ENCODE measurements at regions not wholly inside any gene's neighbourhood (a gene's known extent, or its start where the extent isn't known, plus 50 kb on each side); places are given as distances from the start of the nearest gene placed in this dataset.

- FAIRE-seq = no peak
Observed at GRCh38 chr9:81480828-81481604, 208.3 kb downstream of the TLE1 start.

- FAIRE-seq = no peak
Observed at GRCh38 chr9:81479573-81479972, 209.8 kb downstream of the TLE1 start.

- no peak for FAIRE-seq
Observed at GRCh38 chr9:81477669-81478068, 211.7 kb downstream of the TLE1 start.

GRCh38 chr9:81476813-81477490 lies 212.4 kb downstream of the TLE1 start:
- no peak for FAIRE-seq

- FAIRE-seq = no peak
Observed at GRCh38 chr9:81474792-81475191, 214.6 kb downstream of the TLE1 start.

GRCh38 chr9:81474125-81474524 lies 215.2 kb downstream of the TLE1 start:
- FAIRE-seq = no peak

- FAIRE-seq = no peak
Observed at GRCh38 chr9:81473708-81474107, 215.6 kb downstream of the TLE1 start.

GRCh38 chr9:81473206-81473605 lies 216.1 kb downstream of the TLE1 start:
- FAIRE-seq = no peak

- FAIRE-seq = no peak
Observed at GRCh38 chr9:81472701-81473100, 216.6 kb downstream of the TLE1 start.

- no peak for FAIRE-seq
Observed at GRCh38 chr9:81470864-81471263, 218.5 kb downstream of the TLE1 start.

- FAIRE-seq = no peak
Observed at GRCh38 chr9:81468084-81468595, 221.2 kb downstream of the TLE1 start.

GRCh38 chr9:81466981-81467380 lies 222.4 kb downstream of the TLE1 start:
- FAIRE-seq = no peak

GRCh38 chr9:81465468-81466011 lies 223.8 kb downstream of the TLE1 start:
- no peak for FAIRE-seq

GRCh38 chr9:81462801-81463200 lies 226.5 kb downstream of the TLE1 start:
- no peak for FAIRE-seq

- no peak for FAIRE-seq
Observed at GRCh38 chr9:81461196-81461595, 228.2 kb downstream of the TLE1 start.

- no peak for FAIRE-seq
Observed at GRCh38 chr9:81460693-81461092, 228.7 kb downstream of the TLE1 start.

GRCh38 chr9:81459591-81459990 lies 229.8 kb downstream of the TLE1 start:
- no peak for FAIRE-seq

GRCh38 chr9:81456431-81457006 lies 232.8 kb downstream of the TLE1 start:
- no peak for FAIRE-seq

- no peak for FAIRE-seq
Observed at GRCh38 chr9:81455462-81456219, 233.7 kb downstream of the TLE1 start.

- no peak for FAIRE-seq
Observed at GRCh38 chr9:81445331-81445921, 243.9 kb downstream of the TLE1 start.

GRCh38 chr9:81431641-81432040 lies 257.7 kb downstream of the TLE1 start:
- FAIRE-seq = no peak

- no peak for FAIRE-seq
Observed at GRCh38 chr9:81430727-81431126, 258.6 kb downstream of the TLE1 start.
